ENCODE measurements at regions not wholly inside any gene's neighbourhood (a gene's known extent, or its start where the extent isn't known, plus 50 kb on each side); places are given as distances from the start of the nearest gene placed in this dataset.

GRCh38 chr2:22812065-22812680 lies 572.8 kb upstream of the KLHL29 start:
- no peak for TF ChIP-seq CTCF (IDR thresholded peaks at IDR 0.05)
- no peak for TF ChIP-seq EZH2 (IDR thresholded peaks at IDR 0.05)
